Tibial nerve (tissue), 4 donors: ENCODE measurements at regions not wholly inside any gene's neighbourhood (a gene's known extent, or its start where the extent isn't known, plus 50 kb on each side); places are given as distances from the start of the nearest gene placed in this dataset.

Source experiments
- DNase-seq, 2 donors: peaks; one replicate each; pipeline ENCODE4 v3.0.0-alpha.2; 2019; ENCODE audit warnings: low spot score in 2 of 2
- H3K27ac ChIP-seq, 4 donors: fragments of 200-600 bp; sonication (generic) in 3 of 4; one replicate each; pipeline ENCODE4 v1.5.1; 2017 to 2019; ENCODE audit warnings: mild to moderate bottlenecking in 1 of 4
- H3K27me3 ChIP-seq, 2 donors: fragments of 200-600 bp; sonication (generic) in 1 of 2; one replicate each; pipeline versions ENCODE4 v1.5.1 to v1.6.0; 2017 to 2019
- H3K36me3 ChIP-seq, 3 donors: fragments of 200-600 bp; sonication (generic); one replicate each; pipeline ENCODE4 v1.5.1; 2018 to 2019
- H3K4me1 ChIP-seq, 4 donors: fragments of 200-600 bp; sonication (generic) in 3 of 4; one replicate each; pipeline ENCODE4 v1.5.1; 2017 to 2019
- H3K4me3 ChIP-seq, 4 donors: fragments of 200-600 bp; sonication (generic) in 3 of 4; one replicate each; pipeline ENCODE4 v1.5.1; 2017 to 2019; ENCODE audit warnings: mild to moderate bottlenecking in 1 of 4, moderate library complexity in 1 of 4
- H3K9me3 ChIP-seq, 4 donors: fragments of 200-600 bp; sonication (generic) in 3 of 4; one replicate each; pipeline ENCODE4 v1.5.1; 2017 to 2019
- EP300 ChIP-seq, 2 donors: sonication (generic); formaldehyde crosslinking; IDR thresholded peaks; one replicate each; pipeline ENCODE4 v1.6.1; 2017; ENCODE audit warnings: antibody characterized with exemption in 2 of 2, mild to moderate bottlenecking in 1 of 2
- POLR2A ChIP-seq, 2 donors: fragments of 450-650 bp; IDR thresholded peaks; one replicate each; pipeline ENCODE4 v1.6.1; 2017; ENCODE audit warnings: antibody characterized with exemption in 2 of 2, mild to moderate bottlenecking in 2 of 2, moderate library complexity in 2 of 2
- WGBS, 2 donors: methylation state at CpG; one replicate each; pipeline ENCODE4 v1.1.5; 2018; 5-methylcytosine and 5-hydroxymethylcytosine counted together
- TF ChIP-seq, protein P1 (sequence below), 5 experiments: fragments of 200-600 bp in 3 of 5; fragments of 450-650 bp in 2 of 5; sonication (generic) in 3 of 5; IDR thresholded peaks; one replicate each; pipeline ENCODE4 v1.5.1; 2016 to 2019; ENCODE audit warnings: antibody characterized with exemption in 5 of 5, mild to moderate bottlenecking in 3 of 5, moderate library complexity in 2 of 5

DNA sequence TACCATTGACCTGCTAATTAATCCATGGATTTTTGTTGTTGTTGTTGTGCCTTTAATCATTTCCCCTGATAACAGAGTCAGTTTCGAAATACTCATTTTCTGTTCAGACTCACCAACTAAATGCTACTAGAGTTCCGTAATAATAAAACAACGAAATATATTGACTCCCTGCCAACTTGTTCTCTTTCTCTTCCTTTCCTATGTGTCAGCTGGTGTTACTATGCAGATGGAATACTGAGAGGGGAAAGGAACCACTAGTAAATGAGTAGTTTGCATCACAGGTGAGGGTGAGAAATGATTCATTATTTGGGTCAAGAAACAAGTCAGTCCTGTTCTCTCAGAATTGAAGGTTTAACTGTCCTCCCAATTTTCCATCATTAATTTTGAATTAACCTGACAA is 1027.3 kb downstream of the TUSC7 start:
- Histone ChIP-seq H3K27me3 (no peaks in the 10 kb centered on the region), H3K4me1 (no peaks in the 10 kb centered on the region), H3K9me3 (no peaks in the 10 kb centered on the region), H3K27ac (no peak overlapping the region), H3K36me3 (no peaks in the 10 kb centered on the region), H3K4me3 (no peak overlapping the region)
- TF ChIP-seq, protein P1, sequence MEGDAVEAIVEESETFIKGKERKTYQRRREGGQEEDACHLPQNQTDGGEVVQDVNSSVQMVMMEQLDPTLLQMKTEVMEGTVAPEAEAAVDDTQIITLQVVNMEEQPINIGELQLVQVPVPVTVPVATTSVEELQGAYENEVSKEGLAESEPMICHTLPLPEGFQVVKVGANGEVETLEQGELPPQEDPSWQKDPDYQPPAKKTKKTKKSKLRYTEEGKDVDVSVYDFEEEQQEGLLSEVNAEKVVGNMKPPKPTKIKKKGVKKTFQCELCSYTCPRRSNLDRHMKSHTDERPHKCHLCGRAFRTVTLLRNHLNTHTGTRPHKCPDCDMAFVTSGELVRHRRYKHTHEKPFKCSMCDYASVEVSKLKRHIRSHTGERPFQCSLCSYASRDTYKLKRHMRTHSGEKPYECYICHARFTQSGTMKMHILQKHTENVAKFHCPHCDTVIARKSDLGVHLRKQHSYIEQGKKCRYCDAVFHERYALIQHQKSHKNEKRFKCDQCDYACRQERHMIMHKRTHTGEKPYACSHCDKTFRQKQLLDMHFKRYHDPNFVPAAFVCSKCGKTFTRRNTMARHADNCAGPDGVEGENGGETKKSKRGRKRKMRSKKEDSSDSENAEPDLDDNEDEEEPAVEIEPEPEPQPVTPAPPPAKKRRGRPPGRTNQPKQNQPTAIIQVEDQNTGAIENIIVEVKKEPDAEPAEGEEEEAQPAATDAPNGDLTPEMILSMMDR (IDR thresholded peaks at IDR 0.05): no peak
- TF ChIP-seq POLR2A (IDR thresholded peaks at IDR 0.05): no peak
- no peak for TF ChIP-seq EP300 (IDR thresholded peaks at IDR 0.05)
- WGBS, 2 donors: 63 to 76% methylated on average over 3 of the region's 3 CpGs
- DNase-seq: no peak

DNA sequence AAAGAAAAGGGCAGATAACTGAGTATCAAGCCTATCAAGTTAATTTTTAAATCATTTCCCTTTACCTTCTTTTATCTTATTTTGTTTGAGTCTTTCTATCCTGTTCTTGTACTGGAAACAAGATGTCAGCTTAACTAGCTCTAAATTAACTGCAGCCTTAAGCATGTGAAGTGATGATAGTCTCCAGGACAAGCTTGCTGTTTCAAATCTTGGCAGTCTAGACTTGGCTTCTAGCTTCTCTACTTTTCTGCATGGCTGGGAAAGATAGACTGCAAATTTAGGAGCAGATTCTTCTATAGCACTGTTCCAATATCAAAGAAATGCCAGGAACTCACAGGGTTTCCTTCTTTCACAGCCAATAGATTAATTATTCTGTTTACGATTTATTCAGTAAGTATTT is 1034.4 kb downstream of the TUSC7 start:
- WGBS, 2 donors: 91 to 92% methylated on average over 1 of the region's 1 CpG
- H3K36me3 ChIP-seq: no peaks in the 10 kb centered on the region
- TF ChIP-seq POLR2A (IDR thresholded peaks at IDR 0.05) (no peak), EP300 (IDR thresholded peaks at IDR 0.05) (no peak)
- TF ChIP-seq, protein P1 (IDR thresholded peaks at IDR 0.05): no peak
- no peaks in the 10 kb centered on the region for H3K9me3 ChIP-seq
- no peak overlapping the region for H3K27ac ChIP-seq
- H3K4me3 ChIP-seq: no peak overlapping the region
- DNase-seq: no peak
- no peaks in the 10 kb centered on the region for H3K4me1 ChIP-seq
- H3K27me3 ChIP-seq: no peaks in the 10 kb centered on the region

DNA sequence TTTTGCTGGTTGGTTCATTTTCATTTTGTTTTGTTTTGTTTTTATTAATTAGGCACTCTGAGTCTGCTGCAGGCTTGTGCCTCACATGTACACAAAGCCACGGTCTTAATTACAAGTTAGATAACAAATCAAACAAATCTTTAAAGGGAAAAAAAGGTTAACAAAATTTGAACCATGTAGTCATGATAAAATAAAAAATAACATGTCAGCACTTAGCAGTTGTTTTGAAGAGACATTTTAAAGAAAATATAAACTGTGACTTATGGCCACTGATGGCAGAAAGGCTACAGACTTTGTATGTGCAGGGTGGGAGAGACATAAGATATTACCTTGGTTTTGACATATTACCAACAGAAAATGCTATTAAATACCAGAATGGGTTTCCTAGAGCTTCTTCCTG is 1035.4 kb downstream of the TUSC7 start:
- no peaks in the 10 kb centered on the region for H3K27me3 ChIP-seq
- no peak for DNase-seq
- no peaks in the 10 kb centered on the region for H3K4me1 ChIP-seq
- TF ChIP-seq POLR2A (IDR thresholded peaks at IDR 0.05): no peak
- TF ChIP-seq, protein P1 (IDR thresholded peaks at IDR 0.05): no peak
- no peak for TF ChIP-seq EP300 (IDR thresholded peaks at IDR 0.05)
- no peaks in the 10 kb centered on the region for H3K9me3 ChIP-seq
- H3K36me3 ChIP-seq: no peaks in the 10 kb centered on the region
- H3K4me3 ChIP-seq: no peak overlapping the region
- 80 to 83% methylated on average over 1 of the region's 1 CpG for WGBS, 2 donors
- no peak overlapping the region for H3K27ac ChIP-seq

DNA sequence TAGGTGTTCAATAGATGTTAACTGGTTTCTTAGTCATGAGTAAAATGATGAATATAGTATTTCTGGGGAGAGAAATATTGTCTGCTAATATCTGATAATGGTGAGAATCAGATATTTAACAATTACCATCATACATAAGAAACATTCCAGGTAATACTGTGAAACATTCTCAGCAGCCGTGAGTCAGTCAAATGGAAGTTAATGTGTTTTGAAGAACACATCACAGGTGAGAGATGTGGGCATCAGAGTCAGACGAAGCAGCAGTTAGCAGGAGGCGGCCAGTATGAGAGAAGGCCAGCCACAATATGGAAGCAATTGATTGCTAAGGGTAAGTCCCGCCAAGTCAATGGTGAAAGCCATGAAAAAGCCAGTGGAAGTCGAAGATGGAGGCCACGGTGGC is 1035.9 kb downstream of the TUSC7 start:
- TF ChIP-seq, protein P1 (IDR thresholded peaks at IDR 0.05): no peak
- TF ChIP-seq EP300 (IDR thresholded peaks at IDR 0.05) (no peak), POLR2A (IDR thresholded peaks at IDR 0.05) (no peak)
- no peak overlapping the region for H3K4me3 ChIP-seq

DNA sequence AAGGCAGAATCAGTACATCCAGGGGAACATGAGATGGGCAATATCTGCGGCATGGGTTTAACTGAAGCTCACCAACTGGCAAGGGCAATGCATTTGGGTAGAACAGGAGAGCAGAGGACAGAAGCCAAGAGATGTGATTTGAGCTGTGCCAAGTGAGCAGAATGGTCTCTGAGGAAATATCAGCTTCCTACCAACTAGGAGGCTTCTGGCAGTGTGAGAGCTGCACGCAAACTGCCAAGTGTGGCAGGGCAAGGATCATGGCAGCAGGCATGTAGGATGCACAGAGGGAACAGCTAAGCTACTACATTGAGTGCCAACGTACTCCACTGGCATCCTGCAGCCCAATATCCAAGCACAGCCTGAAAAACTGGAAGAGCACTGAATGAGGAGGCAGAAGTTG is 1036.5 kb downstream of the TUSC7 start:
- H3K27me3 ChIP-seq: no peaks in the 10 kb centered on the region
- WGBS, 2 donors: 60 to 91% methylated on average over 3 of the region's 3 CpGs
- H3K4me3 ChIP-seq: no peak overlapping the region
- H3K36me3 ChIP-seq: no peaks in the 10 kb centered on the region
- no peak overlapping the region for H3K27ac ChIP-seq
- DNase-seq: no peak
- no peaks in the 10 kb centered on the region for H3K9me3 ChIP-seq
- no peaks in the 10 kb centered on the region for H3K4me1 ChIP-seq
- TF ChIP-seq, protein P1 (IDR thresholded peaks at IDR 0.05): no peak
- TF ChIP-seq EP300 (IDR thresholded peaks at IDR 0.05) (no peak), POLR2A (IDR thresholded peaks at IDR 0.05) (no peak)

More for the DNA sequence above, 1035.9 kb downstream of the TUSC7 start:
- no peaks in the 10 kb centered on the region for H3K4me1 ChIP-seq
- no peak overlapping the region for H3K27ac ChIP-seq
- WGBS, 2 donors: 87 to 95% methylated on average over 6 of the region's 6 CpGs
- no peaks in the 10 kb centered on the region for H3K9me3 ChIP-seq
- no peaks in the 10 kb centered on the region for H3K27me3 ChIP-seq
- no peak for DNase-seq
- no peaks in the 10 kb centered on the region for H3K36me3 ChIP-seq
